Upper lobe of right lung (tissue), 1 donor: ENCODE measurements at regions not wholly inside any gene's neighbourhood (a gene's known extent, or its start where the extent isn't known, plus 50 kb on each side); places are given as distances from the start of the nearest gene placed in this dataset.

Experiments used
- ATAC-seq: fragments of 200-7000 bp; cut with Tn5 transposase; one replicate; pipeline ENCODE4 v1.9.1; 2020; ENCODE audit warnings: mild to moderate bottlenecking, moderate library complexity
- DNase-seq: peaks from one replicate; pipeline ENCODE4 v3.0.0-alpha.2; 2020
- H3K27ac ChIP-seq: fragments of 200-600 bp; one replicate; pipeline ENCODE4 v1.8.0; 2022
- H3K27me3 ChIP-seq: fragments of 200-600 bp; one replicate; pipeline ENCODE4 v1.8.0; 2022; ENCODE audit warnings: mild to moderate bottlenecking
- H3K36me3 ChIP-seq: fragments of 200-600 bp; one replicate; pipeline ENCODE4 v1.8.0; 2022
- H3K4me1 ChIP-seq: fragments of 200-600 bp; one replicate; pipeline ENCODE4 v1.8.0; 2022
- H3K4me3 ChIP-seq: fragments of 200-600 bp; one replicate; pipeline ENCODE4 v1.8.0; 2022; ENCODE audit warnings: mild to moderate bottlenecking
- H3K9me3 ChIP-seq: fragments of 200-600 bp; one replicate; pipeline ENCODE4 v1.8.0; 2022
- intact Hi-C: fragments of 100-400 bp; cut with DNase I; formaldehyde crosslinking; loops from one replicate; pipeline ENCODE4 v1.11.0; 2022
- TF ChIP-seq, protein P1 (sequence below): fragments of 200-600 bp; IDR thresholded peaks from one replicate; pipeline ENCODE4 v1.8.0; 2022; ENCODE audit warnings: antibody characterized with exemption
- donor health status: DM: no; HTN: yes; CAD: no; lungs with severe emphysema.

DNA sequence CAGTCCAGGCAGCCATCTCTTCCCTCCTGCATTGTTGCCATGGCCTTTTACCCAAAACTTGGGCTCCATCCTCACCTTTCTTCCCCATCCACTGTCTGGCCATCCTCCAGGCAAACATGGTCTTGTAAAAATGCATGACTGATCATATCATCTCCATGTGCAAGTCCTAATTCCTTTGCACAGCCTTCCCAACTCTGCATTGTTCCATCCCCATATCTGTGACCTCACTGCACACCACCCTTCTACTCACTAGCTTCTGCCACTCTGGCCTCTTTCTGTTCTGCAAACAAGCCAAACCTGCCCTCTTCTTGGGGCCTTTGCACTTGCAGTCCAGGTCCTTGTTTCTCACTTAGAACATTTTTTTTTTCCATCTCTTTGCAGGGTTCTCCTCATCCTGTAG, 230.1 kb upstream of the GJB5 start:
- Histone ChIP-seq H3K27ac (no peak overlapping the region), H3K36me3 (no peaks in the 10 kb centered on the region), H3K4me1 (no peaks in the 10 kb centered on the region), H3K9me3 (no peaks in the 10 kb centered on the region), H3K4me3 (no peak overlapping the region), H3K27me3 (no peaks in the 10 kb centered on the region)
- intact Hi-C loops = no loop called here
- TF ChIP-seq, protein P1, sequence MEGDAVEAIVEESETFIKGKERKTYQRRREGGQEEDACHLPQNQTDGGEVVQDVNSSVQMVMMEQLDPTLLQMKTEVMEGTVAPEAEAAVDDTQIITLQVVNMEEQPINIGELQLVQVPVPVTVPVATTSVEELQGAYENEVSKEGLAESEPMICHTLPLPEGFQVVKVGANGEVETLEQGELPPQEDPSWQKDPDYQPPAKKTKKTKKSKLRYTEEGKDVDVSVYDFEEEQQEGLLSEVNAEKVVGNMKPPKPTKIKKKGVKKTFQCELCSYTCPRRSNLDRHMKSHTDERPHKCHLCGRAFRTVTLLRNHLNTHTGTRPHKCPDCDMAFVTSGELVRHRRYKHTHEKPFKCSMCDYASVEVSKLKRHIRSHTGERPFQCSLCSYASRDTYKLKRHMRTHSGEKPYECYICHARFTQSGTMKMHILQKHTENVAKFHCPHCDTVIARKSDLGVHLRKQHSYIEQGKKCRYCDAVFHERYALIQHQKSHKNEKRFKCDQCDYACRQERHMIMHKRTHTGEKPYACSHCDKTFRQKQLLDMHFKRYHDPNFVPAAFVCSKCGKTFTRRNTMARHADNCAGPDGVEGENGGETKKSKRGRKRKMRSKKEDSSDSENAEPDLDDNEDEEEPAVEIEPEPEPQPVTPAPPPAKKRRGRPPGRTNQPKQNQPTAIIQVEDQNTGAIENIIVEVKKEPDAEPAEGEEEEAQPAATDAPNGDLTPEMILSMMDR = no peak
- ATAC-seq = no peak
- no peak for DNase-seq

DNA sequence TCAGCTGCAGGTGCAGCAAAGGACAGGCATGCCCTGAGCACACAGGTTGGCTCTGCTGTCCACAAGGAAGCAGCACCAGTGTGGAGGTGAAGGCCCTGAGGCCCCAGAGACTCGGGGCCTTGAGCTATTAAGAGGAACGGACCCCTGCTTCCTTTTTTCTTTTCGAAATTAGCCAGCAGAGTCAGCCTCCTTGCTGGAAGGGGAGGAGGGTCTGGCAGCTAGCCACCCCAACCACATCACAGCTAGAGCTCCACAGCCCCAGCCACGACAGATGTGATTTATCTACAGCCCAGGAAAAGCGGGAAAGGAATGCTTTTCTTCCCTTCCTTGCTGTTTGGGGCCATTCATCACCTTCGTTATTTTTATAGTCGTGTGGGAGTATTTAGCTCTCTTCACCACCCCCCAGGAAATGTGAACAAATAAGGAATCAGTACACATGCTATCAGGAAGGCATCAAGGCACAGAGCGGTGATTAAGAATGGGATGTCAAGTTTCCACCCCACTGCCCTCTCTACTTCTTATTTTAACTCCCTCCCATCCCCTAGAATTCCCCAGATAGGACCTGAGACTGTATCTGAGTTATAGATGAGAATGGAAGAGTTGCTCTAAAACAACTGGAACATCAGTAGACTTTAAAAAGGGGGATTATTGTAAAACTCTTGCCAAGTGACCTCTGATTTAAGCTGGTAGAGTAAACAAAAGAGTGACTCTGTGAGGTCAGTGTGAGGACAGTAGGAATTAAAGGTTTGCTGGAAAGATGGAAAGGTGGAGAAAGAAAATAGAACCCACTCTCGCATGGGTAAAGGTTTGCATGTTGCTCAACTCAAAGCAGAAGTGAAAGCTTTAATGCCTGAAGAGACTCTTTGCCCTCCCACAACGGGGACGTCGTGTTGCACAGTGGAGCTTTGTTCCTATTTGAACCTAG, 224.7 kb upstream of the GJB5 start:
- no peaks in the 10 kb centered on the region for H3K27me3 ChIP-seq
- ATAC-seq (no peak), DNase-seq (no peak)
- TF ChIP-seq, protein P1 = no peak
- no peak overlapping the region for H3K4me3 ChIP-seq
- H3K4me1 ChIP-seq = no peaks in the 10 kb centered on the region
- no peaks in the 10 kb centered on the region for H3K36me3 ChIP-seq
- H3K9me3 ChIP-seq = no peaks in the 10 kb centered on the region
- intact Hi-C loops = no loop called here
- no peak overlapping the region for H3K27ac ChIP-seq

DNA sequence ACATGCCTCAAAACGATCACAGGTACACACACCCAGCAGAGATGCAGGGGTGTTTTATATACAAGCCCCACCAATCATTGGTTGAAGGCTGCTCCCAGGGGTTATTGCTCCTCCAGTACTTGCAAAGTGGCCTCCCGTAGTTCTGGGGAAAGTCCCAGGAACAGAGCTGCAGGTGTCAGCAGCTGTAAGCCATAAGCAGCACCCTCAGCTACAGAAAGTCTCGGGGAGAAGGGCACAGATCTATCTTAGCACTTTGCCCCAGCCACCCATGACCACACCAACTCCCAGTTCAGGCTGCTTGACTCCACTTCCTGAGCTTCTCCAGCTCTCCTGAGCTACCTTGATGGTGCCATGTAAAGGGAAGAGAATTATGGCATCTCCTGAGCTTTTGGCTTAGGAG, 222.7 kb upstream of the GJB5 start:
- Histone ChIP-seq H3K27me3 (peaks cover 3% of the 10 kb centered on the region), H3K9me3 (no peaks in the 10 kb centered on the region), H3K36me3 (no peaks in the 10 kb centered on the region), H3K27ac (no peak overlapping the region), H3K4me3 (no peak overlapping the region), H3K4me1 (no peaks in the 10 kb centered on the region)
- intact Hi-C loops = no loop called here
- no peak for ATAC-seq
- TF ChIP-seq, protein P1 = no peak
- DNase-seq = no peak

DNA sequence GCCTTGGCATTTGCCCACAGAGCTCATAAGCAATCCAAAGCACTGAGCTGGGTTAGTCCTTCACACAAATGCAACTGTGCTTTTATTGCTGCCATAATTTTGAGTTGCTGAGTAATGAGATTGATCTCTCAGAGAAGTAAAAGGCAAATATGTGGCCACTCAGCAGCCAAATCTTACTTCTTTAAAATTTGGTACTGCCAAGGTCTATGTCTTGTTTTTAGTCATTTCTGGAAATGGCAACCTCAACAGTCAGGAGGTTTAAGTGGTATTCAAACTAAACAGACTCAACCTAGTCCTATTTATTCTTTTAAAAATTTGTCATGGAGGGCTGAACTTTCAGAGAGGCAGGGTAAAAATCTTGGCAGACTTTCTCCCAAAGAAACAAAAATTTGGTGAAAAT, 216.4 kb upstream of the GJB5 start:
- Histone ChIP-seq H3K4me3 (no peak overlapping the region), H3K27ac (no peak overlapping the region), H3K9me3 (no peaks in the 10 kb centered on the region), H3K4me1 (no peaks in the 10 kb centered on the region), H3K27me3 (peaks cover 6% of the 10 kb centered on the region), H3K36me3 (no peaks in the 10 kb centered on the region)
- DNase-seq (no peak), ATAC-seq (no peak)
- TF ChIP-seq, protein P1 = no peak
- intact Hi-C loops = no loop called here

DNA sequence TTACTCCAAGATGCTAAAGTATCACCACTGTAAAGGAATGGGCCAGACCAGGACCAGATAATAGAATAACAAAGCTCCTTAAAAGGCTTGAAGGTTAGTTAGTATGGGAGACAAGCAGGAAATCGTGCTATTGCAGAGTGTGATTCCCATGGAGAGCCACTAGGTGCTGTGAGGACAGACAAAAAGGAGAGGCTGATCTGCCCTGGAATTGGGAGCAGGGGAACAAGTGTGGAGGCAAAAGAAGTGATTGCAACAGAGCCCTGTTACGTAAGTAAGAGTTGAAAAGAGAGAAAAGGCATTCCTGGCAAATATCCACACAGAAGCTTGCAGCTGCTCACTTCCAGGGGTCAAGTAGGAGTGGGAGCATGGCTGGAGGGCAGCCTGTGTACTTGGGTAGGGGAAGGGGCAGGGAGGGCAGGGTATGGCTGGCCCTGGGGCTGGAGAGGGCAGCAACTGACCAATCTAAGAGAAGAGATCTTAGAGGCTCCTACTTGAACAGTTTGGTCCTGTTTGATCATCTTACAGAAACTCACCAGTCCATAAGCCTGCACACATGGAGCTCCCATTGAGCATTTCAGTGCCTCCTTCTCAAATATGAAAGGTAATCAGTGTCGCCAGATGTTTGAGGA, 207.7 kb upstream of the GJB5 start:
- Histone ChIP-seq H3K4me1 (no peaks in the 10 kb centered on the region), H3K4me3 (no peak overlapping the region), H3K36me3 (no peaks in the 10 kb centered on the region), H3K27me3 (peaks cover 4% of the 10 kb centered on the region), H3K9me3 (no peaks in the 10 kb centered on the region), H3K27ac (no peak overlapping the region)
- TF ChIP-seq, protein P1 = peak; percentile 38
- ATAC-seq (peak; percentile 84), DNase-seq (no peak)
- intact Hi-C loops = no loop called here
